Bronchial epithelial cell (primary cell): ENCODE measurements at regions not wholly inside any gene's neighbourhood (a gene's known extent, or its start where the extent isn't known, plus 50 kb on each side); places are given as distances from the start of the nearest gene placed in this dataset.

Experiments
- DNase-seq: peaks from one replicate; pipeline ENCODE4 v3.0.0-alpha.2; 2010; ENCODE audit warnings: low read depth
- FAIRE-seq: peaks from 2 replicates; lab custom pipeline; 2011; peaks lifted over from hg19 to GRCh38; lab: Jason Lieb, UNC
- H3K27me3 ChIP-seq: 2 replicates; pipeline ENCODE4 v1.5.1; 2011; ENCODE audit warnings: low read length; ENCODE audit not compliant: control insufficient read depth, insufficient read depth
- H3K36me3 ChIP-seq: 2 replicates; pipeline ENCODE4 v1.5.1; 2011; ENCODE audit warnings: low read length; ENCODE audit not compliant: control insufficient read depth, insufficient read depth
- H3K4me3 ChIP-seq: 2 replicates; pipeline ENCODE4 v1.5.1; 2011; ENCODE audit warnings: mild to moderate bottlenecking, low read depth, low read length, control low read depth
- TF ChIP-seq, protein P1 (sequence below): IDR thresholded peaks from 2 replicates; pipeline ENCODE4 v1.5.1; 2011; ENCODE audit warnings: mild to moderate bottlenecking, moderate library complexity, low read length, control low read depth, inconsistent platforms; ENCODE audit not compliant: insufficient read depth, severe bottlenecking

DNA sequence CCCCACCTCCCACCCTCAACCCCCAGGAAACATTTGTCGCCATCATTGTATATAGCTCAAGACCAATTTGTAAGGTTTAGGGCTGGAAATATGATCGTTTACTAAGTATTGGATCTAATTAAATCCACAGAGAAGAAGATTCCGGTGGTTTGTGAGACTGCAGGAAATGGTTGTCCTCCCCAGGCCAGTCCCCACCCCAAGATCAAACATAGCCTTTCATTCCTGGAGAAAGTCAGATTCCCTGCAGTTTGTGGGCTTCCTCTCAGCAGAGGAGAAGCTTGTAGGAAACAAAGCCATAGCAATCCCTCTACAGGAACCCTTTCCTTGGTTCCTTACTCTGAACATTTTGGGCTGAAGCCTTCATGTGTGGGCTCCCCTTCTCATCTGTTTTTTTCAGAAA lies 79.2 kb upstream of the TBCA start:
- Histone ChIP-seq H3K4me3 (no peak overlapping the region), H3K36me3 (no peaks in the 10 kb centered on the region), H3K27me3 (peaks cover 20% of the 10 kb centered on the region)
- FAIRE-seq (peak; percentile 7), DNase-seq (no peak)
- TF ChIP-seq, protein P1, sequence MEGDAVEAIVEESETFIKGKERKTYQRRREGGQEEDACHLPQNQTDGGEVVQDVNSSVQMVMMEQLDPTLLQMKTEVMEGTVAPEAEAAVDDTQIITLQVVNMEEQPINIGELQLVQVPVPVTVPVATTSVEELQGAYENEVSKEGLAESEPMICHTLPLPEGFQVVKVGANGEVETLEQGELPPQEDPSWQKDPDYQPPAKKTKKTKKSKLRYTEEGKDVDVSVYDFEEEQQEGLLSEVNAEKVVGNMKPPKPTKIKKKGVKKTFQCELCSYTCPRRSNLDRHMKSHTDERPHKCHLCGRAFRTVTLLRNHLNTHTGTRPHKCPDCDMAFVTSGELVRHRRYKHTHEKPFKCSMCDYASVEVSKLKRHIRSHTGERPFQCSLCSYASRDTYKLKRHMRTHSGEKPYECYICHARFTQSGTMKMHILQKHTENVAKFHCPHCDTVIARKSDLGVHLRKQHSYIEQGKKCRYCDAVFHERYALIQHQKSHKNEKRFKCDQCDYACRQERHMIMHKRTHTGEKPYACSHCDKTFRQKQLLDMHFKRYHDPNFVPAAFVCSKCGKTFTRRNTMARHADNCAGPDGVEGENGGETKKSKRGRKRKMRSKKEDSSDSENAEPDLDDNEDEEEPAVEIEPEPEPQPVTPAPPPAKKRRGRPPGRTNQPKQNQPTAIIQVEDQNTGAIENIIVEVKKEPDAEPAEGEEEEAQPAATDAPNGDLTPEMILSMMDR: no peak

DNA sequence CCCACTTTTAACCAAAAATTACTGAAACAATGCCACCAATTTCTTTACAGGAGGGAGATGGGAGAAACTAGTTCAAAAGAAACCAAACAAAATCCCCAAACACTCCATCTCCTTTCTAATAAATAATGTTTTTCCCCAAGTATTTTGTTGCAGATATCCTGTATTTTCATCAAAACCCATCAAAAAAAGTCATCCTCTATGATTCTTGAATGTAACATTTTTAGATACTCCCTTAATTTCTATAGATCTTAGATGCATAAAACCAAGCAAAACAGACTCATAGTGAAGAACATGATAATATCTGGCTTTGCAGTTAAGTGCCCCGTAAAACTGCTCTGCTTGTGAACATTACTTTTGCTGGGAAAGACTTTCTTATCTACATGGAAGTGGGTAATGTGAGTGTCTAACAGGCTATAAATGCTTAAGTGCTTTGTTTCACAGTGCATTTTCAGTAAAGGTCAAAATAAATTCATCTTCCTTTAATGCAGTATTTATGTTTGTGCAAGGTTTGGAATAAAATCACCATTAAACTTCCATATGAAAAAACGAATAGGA lies 77.3 kb upstream of the TBCA start:
- TF ChIP-seq, protein P1: no peak
- Histone ChIP-seq H3K27me3 (peaks cover 20% of the 10 kb centered on the region), H3K4me3 (no peak overlapping the region), H3K36me3 (no peaks in the 10 kb centered on the region)
- FAIRE-seq: no peak
- DNase-seq: no peak

DNA sequence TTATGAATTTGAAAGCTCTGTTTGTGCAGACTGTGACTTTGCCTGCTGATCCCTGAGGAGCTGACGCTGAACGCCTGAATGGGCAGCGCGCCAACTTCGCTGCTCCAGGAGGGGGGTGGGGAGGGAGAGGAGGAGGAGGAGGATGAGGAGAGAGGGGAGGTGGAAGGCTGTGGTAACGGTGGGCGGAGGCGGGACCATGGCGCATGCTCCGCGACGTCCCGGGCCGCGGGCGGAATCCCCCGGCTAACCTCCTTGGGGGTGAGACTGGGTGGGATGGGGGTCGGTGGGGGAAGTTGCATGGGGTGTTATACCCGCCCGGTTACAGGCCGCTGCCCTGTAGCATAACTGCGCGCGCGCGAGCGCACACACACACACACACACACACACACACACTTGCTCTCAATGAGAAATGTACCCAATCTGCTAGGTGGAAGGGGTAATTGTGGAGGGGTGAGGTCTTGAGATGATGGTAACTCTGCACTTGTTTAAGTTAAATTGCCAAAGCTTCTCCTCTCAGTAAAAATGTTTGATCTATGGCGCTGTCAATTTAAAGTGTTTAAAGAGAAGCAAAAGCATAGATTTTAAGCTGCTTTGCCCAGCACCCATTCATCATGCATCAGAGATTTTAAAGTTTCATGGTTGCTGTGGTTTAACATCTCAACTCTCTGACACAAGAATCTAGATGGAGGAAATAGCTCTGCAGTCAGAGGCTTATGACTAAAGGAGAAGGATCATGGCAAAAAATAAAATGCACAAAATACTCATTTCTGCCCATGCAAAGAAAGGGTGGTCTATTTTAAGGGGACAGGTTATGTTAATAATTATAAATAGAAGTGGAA lies 76.6 kb upstream of the TBCA start:
- Histone ChIP-seq H3K4me3 (no peak overlapping the region), H3K27me3 (peaks cover 21% of the 10 kb centered on the region), H3K36me3 (no peaks in the 10 kb centered on the region)
- no peak for FAIRE-seq
- no peak for DNase-seq
- TF ChIP-seq, protein P1: no peak

DNA sequence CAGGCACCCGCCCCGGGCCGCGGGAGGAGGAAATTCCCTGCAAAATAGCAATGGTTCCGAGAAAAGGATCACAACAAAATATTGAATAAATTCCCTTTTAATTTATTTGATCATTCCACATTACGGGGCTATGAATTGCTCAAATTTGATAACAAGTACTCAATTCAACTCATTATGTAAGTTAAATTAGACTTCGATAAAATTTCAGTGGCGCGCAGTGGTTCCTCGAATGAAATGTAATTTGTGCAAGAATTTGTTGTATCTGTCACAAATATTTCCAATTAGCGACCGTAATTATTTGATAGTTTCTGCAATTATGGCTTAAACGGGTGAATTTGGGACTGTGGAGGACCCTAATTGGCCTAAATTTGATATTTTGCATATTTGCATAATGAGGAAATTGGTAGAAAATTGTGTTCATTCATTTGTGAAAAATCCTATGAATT lies 76.0 kb upstream of the TBCA start:
- DNase-seq (no peak), FAIRE-seq (no peak)
- H3K36me3 ChIP-seq: no peaks in the 10 kb centered on the region
- TF ChIP-seq, protein P1: no peak
- peak overlapping the region; percentile 17 for H3K4me3 ChIP-seq
- H3K27me3 ChIP-seq: peaks cover 27% of the 10 kb centered on the region

DNA sequence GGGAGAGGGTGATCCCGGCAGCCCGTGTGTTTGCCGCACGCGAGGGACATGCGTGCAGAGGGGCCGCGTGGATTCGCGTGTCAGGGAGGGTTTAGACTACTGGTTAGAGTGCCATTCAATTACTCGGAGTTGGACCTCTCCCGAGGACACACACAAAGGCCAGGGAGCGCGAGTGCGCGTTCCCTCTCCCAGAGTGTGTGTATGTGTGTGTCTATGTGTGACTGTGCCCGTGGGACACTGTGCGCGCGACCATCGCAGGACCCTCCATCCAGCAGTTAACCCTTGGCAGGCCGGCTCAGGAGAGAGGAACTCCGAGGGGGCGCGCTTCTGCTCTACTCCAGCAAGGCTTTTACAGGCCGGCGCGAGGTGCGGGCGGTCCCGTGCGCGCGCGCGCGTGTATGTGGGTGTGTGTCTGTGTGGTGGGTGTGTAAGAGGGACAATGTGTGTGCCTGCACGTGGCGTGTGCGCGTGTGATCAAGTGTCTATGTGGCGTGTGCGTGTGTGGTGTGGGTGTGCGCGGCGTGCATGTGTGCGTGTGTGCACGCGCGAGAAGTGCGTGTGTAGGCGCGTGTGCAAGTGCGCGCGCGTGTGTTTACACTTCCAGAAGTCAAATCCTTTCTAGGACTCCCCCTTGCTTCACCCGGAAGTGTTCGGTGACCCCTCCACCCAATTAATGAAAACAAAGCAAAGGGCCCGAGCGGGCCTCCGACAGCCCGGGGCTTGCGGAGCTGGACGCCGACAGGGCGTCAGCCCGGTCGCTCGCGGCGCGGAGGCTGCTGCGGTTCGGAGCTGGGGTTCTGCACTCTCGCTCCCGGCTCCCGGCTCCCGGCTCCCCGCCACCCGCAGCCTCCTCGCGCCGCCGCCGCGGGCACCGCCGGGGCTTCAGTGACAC lies 75.3 kb upstream of the TBCA start:
- TF ChIP-seq, protein P1: no peak
- Histone ChIP-seq H3K36me3 (no peaks in the 10 kb centered on the region), H3K27me3 (peaks cover 33% of the 10 kb centered on the region), H3K4me3 (peak overlapping the region; percentile 17)
- DNase-seq (no peak), FAIRE-seq (no peak)
